ENCODE measurements at regions not wholly inside any gene's neighbourhood (a gene's known extent, or its start where the extent isn't known, plus 50 kb on each side); places are given as distances from the start of the nearest gene placed in this dataset.

GRCh38 chr15:93231261-93231925 is 142.4 kb upstream of the RGMA start:
- TF ChIP-seq EZH2 (IDR thresholded peaks at IDR 0.05; ENCODE audit: insufficient read depth, poor library complexity, severe bottlenecking) = no peak
- no peak for TF ChIP-seq EZH2phosphoT487 (IDR thresholded peaks at IDR 0.05; ENCODE audit: insufficient read depth, low read depth)
